HTR-8/SVneo (cell line): ENCODE measurements at regions not wholly inside any gene's neighbourhood (a gene's known extent, or its start where the extent isn't known, plus 50 kb on each side); places are given as distances from the start of the nearest gene placed in this dataset.
"Not testable (repeated sequence)": the region's sequence is repeated elsewhere in the genome, so short reads cannot be mapped to it uniquely, and the experiment has no call there.

ENCODE experiments used
- DNase-seq: peaks from one replicate; pipeline ENCODE4 v3.0.0; 2011; ENCODE audit warnings: low spot score, mixed read lengths; ENCODE audit not compliant: insufficient read length
- FAIRE-seq: peaks from 2 replicates; lab custom pipeline; 2011; peaks lifted over from hg19 to GRCh38; lab: Jason Lieb, UNC

GRCh38 chr5:3325972-3326840 is 269.4 kb upstream of the IRX1 start:
- no peak for DNase-seq

DNA sequence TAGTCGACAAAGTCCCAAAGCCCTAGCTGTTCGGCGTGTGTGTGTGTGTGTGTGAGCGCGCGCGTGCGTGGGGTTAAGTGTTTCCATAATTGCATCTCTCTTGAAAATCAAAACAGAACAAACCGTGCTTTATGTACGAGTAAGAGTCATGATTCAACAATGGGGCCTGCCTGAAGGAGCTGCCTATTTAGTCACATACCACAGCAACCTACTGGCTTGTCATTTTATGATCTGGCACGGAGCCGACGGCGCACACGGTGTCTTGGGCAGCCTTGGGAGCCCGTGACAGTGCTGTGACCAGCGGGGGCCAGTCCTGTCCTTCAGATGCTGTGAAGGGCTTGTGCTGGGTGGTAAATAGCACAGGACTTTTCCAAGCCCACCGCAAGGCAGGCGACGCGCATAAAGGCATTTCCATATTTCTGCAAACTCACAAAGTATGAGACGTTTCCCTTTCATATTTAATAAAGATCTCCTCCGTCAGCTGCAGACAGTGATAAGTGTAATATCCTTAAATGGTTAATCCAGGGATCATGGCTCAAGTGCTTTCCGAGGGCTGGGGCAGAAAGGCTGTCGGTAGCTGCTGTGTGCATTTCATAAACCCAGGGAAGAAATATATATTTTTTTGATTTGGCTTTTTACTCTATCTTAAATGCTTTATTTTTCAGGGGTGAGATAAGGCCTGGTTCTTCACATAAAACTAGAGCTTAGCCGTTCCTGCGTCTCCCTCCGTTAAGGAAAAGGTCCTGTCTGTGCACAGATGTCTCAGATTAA is 270.2 kb upstream of the IRX1 start:
- FAIRE-seq (no peak), DNase-seq (no peak)

More at GRCh38 chr5:3325972-3326840, 269.4 kb upstream of the IRX1 start:
- FAIRE-seq, result no peak

GRCh38 chr5:3324421-3325101 is 271.1 kb upstream of the IRX1 start:
- FAIRE-seq (no peak), DNase-seq (peak; percentile 14)

- not testable (repeated sequence) for FAIRE-seq, DNase-seq
Observed at GRCh38 chr5:3323966-3324365, 271.7 kb upstream of the IRX1 start.

- FAIRE-seq (no peak), DNase-seq (no peak)
Observed at GRCh38 chr5:3323144-3323543, 272.5 kb upstream of the IRX1 start.

DNA sequence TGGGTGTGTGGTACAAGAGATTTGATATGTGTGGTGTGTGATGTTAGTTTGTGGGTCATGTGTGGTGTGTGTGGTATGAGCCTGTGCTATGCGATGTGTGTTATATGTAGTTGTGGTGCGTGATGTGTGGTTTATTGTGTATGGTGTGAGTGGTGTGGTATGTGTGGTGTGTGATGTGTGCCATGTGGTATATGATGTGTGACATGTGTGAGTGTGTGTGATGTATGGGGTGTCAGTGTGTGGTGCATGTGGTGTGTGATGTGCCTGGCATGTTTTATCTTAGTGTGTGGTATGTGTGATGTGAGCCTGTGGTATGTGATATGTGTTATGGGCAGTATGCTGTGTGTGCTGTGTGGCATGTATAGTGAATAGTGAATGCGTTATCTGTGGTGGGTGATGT is 273.0 kb upstream of the IRX1 start:
- no peak for FAIRE-seq

GRCh38 chr5:3321923-3322322 is 273.7 kb upstream of the IRX1 start:
- FAIRE-seq (no peak), DNase-seq (no peak)

More for the DNA sequence above, 273.0 kb upstream of the IRX1 start:
- no peak for DNase-seq

GRCh38 chr5:3321119-3321760 is 274.4 kb upstream of the IRX1 start:
- DNase-seq (no peak), FAIRE-seq (no peak)

GRCh38 chr5:3320317-3320875 is 275.2 kb upstream of the IRX1 start:
- no peak for DNase-seq
- FAIRE-seq, result no peak

DNA sequence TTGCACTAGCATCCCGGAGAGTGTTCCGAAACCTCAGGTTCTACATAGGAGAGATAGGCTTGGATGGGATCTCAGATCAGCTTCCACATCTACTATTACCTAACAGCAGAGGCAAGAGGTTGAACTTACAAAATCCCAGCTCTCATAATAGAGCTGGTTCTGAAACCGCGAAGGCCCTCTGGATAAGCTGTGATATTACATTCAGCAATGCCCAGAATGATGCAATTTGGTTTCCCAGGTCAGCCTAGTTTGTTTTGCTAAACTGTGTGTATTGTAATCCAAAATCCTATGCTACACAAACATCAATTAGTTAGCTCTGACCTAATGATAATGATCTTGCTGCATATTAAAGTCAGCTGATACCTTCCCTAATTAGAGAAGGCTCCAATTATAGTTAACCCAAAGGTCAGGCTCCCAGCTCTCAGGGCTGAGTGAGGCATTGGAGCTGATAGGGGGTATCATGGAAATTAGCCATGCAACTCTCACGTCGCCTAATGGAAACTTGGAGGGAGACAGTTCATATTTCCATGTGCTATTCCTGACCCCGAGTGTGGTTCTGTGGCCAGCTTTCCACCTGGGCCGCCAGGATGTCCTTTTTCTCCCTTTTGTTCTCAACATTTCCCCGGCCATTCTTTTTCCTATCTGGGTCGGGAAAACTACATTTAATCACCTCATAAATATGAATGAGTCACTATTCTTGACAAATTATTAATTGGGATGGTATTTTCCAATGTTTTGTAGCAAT is 278.4 kb upstream of the IRX1 start:
- FAIRE-seq, result no peak
- no peak for DNase-seq

GRCh38 chr5:3313569-3313968 is 282.1 kb upstream of the IRX1 start:
- FAIRE-seq, result no peak
- no peak for DNase-seq

DNA sequence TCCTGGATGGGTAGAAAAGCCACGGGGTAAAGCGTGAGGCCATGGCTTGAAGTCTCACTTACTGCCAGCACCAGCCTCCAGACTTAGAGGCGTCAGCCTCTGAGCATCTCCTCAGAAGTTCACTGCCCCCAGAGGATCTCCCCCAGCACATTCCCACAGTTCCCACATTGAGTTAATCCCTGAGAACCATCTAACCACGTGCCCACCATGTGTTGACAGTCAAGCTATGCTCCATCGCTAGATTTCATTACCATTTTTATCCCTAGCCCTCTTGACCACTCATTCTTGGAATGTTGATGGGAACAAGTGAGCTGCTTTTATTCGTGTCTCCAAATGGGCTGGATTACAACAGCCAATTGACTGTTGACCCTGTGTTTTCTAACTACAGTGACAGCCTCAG is 283.3 kb upstream of the IRX1 start:
- FAIRE-seq, result peak; percentile 31
- DNase-seq, result no peak

GRCh38 chr5:3311433-3311832 is 284.2 kb upstream of the IRX1 start:
- FAIRE-seq, result no peak
- no peak for DNase-seq

- DNase-seq (no peak), FAIRE-seq (no peak)
Observed at GRCh38 chr5:3310541-3311261, 284.9 kb upstream of the IRX1 start.

- FAIRE-seq (no peak), DNase-seq (no peak)
Observed at GRCh38 chr5:3309538-3309937, 286.1 kb upstream of the IRX1 start.

DNA sequence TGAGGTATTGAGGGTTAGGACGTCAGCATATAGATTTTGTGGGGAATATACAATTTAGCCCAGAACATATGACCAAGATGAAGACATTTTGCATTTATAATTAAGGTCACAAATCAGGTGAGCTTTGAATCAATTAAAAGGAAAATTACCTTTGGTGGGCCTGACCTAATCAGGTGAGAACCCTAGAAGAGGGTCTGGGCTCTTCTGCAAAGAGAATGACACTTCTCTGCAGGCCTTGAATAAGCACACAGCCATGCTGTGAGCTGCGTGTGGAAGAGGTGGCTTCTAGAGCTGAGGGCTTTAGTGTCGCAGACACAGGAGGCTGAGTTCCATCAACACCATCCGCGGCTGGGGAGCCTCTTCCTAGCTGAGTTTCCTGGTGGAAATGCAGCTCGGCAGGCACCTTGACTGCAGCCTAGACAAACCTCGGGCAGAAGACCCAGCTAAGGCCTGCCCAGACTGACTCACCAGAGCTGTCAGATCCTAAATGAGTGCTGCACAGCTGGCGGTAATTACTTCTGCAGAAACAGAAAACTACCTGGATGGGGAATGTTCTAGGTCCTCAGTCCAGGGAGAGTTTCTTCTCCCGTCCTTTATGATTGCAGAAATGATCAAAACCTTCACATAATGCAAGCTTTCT is 287.5 kb upstream of the IRX1 start:
- DNase-seq, result no peak
- no peak for FAIRE-seq

- DNase-seq, result no peak
- FAIRE-seq, result no peak
Observed at GRCh38 chr5:3305432-3305831, 290.2 kb upstream of the IRX1 start.

DNA sequence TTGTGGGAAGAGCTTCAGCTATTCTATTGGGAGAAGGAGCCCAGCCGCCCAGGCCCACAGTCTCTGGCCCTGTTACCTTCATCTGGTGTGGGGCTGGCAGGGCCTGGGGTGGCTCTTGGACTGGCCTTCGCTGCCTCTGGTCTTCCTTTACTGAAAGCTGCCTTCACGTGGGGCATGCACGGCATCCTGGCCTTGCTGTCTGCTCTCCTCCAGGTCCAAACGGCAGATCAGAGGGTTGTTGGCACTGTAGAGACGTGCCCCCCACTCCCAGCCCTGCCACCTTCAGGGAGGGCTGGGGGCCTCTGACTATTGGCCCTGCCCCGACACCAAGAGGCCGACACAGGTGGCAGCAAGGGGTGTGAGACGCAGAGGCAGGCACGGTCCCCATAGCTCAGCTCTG is 291.3 kb upstream of the IRX1 start:
- no peak for DNase-seq
- FAIRE-seq, result no peak
